SJCRH30 (cell line): ENCODE measurements at regions not wholly inside any gene's neighbourhood (a gene's known extent, or its start where the extent isn't known, plus 50 kb on each side); places are given as distances from the start of the nearest gene placed in this dataset.
A peak's percentile ranks its signal among the peaks of the same experiment; 100 is the strongest.
"Not testable (repeated sequence)": the region's sequence is repeated elsewhere in the genome, so short reads cannot be mapped to it uniquely, and the experiment has no call there.

Experiments used
- DNase-seq, 2 experiments: peaks; one replicate each; pipeline ENCODE4 v3.0.0-alpha.2; 2015 to 2020
- H3K27ac ChIP-seq: fragments of 250-450 bp; sonication (Bioruptor Pico); 2 replicates; pipeline ENCODE4 v1.5.1; 2020; ENCODE audit warnings: mild to moderate bottlenecking, moderate library complexity
- H3K27me3 ChIP-seq: fragments of 250-450 bp; sonication (Bioruptor Pico); 2 replicates; pipeline ENCODE4 v1.5.1; 2020; ENCODE audit warnings: mild to moderate bottlenecking, moderate library complexity
- H3K36me3 ChIP-seq: fragments of 250-450 bp; sonication (Bioruptor Pico); 2 replicates; pipeline ENCODE4 v1.5.1; 2020; ENCODE audit warnings: mild to moderate bottlenecking, moderate library complexity
- H3K4me1 ChIP-seq: fragments of 250-450 bp; sonication (Bioruptor Pico); 2 replicates; pipeline ENCODE4 v1.5.1; 2020; ENCODE audit warnings: mild to moderate bottlenecking, moderate library complexity
- H3K4me3 ChIP-seq: fragments of 250-450 bp; sonication (Bioruptor Pico); 2 replicates; pipeline ENCODE4 v1.5.1; 2020; ENCODE audit warnings: mild to moderate bottlenecking, moderate library complexity
- H3K9me3 ChIP-seq: fragments of 250-450 bp; sonication (Bioruptor Pico); replicated peaks from 2 replicates; pipeline ENCODE4 v1.5.1; 2020; ENCODE audit warnings: mild to moderate bottlenecking, moderate library complexity

DNA sequence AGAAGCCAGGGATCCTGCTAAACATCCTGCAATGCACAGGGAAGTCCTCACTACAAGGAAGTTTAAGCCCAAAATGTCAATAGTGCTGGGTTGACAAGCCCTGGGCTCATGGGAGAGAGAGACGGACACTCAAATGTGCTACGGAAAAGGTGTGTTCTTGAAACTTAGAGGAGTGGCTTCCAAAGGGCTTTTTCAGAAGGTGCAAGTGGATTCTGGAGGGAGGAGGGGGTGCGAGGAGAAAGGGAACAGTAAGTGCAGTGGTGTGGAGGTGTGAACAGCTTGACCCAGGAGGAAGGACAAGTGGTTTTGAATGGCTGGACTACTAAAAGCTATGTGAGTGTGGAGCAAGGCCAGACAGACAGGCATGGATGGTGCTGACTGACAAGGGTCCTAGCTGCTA, 50.4 kb upstream of the CECR2 start:
- Histone ChIP-seq H3K27me3 (0 out of 2 replicates have a peak, but pooled peaks cover 3% of the 10 kb centered on the region), H3K9me3 (no peaks in the 10 kb centered on the region), H3K27ac (no peak overlapping the region), H3K36me3 (no peaks in the 10 kb centered on the region), H3K4me3 (no peak overlapping the region), H3K4me1 (no peaks in the 10 kb centered on the region)
- no peak for DNase-seq

DNA sequence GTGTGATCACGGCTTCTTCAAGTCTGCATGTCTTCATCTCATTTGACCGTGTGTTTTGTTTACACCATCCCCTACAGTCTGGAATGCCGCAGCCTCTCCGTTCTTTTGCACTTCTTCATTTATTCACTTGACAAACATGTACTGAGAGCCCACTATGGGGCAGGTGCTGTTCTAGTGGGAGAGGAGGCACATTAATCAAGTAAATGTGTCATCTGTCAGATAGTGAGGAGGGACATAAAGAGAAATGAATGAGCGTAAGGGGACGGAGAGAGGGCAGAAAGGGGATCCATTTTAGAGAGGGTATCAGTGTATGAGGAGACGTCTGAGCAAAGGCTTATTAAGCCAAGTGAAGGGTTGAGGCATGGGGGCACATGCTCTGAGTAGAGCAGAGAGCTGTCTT, 54.0 kb upstream of the CECR2 start:
- H3K27me3 ChIP-seq: peaks cover 3% of the 10 kb centered on the region; the same call in 1 of the 2 replicates
- no peaks in the 10 kb centered on the region for H3K36me3 ChIP-seq

DNA sequence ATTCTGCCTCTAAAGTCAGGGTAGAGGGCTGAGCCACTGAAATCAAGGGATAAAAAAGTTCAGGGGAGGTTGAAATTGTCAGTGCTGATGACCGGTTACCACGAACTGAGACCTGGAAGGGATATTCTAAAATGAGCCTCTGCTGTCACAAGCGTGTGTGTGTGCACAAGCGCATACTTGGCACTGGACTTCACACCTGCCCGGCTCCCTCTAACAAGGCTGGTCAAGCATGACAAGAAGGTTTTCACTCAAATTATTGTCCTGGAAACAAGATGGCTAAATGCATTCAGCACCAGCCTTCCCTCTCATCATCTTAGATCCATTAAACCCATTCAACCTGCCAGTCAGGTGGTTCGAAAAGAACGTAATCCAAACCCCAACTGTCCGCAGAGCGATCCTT, 54.8 kb upstream of the CECR2 start:
- Histone ChIP-seq H3K9me3 (no peaks in the 10 kb centered on the region), H3K4me3 (no peak overlapping the region), H3K27ac (no peak overlapping the region), H3K4me1 (no peaks in the 10 kb centered on the region), H3K36me3 (no peaks in the 10 kb centered on the region), H3K27me3 (peaks cover 3% of the 10 kb centered on the region; the same call in 1 of the 2 replicates)
- no peak for DNase-seq

More for the DNA sequence above, 54.0 kb upstream of the CECR2 start:
- no peak overlapping the region for H3K4me3 ChIP-seq
- H3K27ac ChIP-seq: no peak overlapping the region
- H3K9me3 ChIP-seq: no peaks in the 10 kb centered on the region
- no peak for DNase-seq
- no peaks in the 10 kb centered on the region for H3K4me1 ChIP-seq

DNA sequence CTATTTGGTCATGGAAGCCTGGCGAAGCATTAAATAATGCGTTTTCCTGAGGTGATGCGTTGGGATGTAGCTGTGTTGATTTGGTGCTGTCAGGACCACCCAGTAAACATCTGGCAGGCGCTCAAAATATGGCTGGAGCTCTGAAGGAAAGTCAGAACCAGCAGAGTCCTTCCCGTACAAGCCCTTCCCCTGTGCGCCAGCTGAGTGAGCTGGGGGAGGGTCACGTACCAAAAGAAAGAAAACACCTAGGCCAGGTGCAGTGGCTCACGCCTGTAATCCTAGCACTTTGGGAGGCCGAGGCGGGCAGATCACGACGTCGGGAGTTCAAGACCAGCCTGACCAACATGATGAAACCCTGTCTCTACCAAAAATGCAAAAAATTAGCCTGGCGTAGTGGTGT, 55.6 kb upstream of the CECR2 start:
- H3K9me3 ChIP-seq: no peaks in the 10 kb centered on the region
- no peak overlapping the region for H3K27ac ChIP-seq
- no peak for DNase-seq
- H3K36me3 ChIP-seq: no peaks in the 10 kb centered on the region
- H3K4me3 ChIP-seq: no peak overlapping the region
- H3K4me1 ChIP-seq: no peaks in the 10 kb centered on the region
- peaks cover 3% of the 10 kb centered on the region; the same call in 1 of the 2 replicates for H3K27me3 ChIP-seq

DNA sequence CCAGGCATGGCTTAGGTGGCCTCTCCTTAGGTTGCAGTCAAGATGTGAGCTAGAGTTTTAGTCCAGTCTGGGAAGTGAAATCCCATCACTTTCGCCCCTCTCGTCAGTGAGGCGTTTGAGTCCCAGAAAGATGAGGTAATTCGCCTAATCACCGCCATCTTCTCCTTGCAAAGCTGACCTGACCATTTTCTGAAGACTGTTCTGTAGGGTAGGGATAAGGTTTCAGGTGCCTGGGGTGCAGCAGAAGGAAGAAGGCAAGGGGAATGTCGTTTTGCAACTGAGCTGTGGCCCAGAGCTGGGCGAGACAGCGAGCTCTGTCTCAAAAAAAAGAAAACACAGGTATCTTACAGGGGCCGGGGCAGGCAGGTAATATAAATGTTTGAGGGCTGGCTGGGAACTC, 61.7 kb upstream of the CECR2 start:
- Histone ChIP-seq H3K27me3 (no peaks in the 10 kb centered on the region), H3K36me3 (no peaks in the 10 kb centered on the region), H3K27ac (no peak overlapping the region), H3K4me1 (no peaks in the 10 kb centered on the region), H3K4me3 (no peak overlapping the region), H3K9me3 (no peaks in the 10 kb centered on the region)
- no peak for DNase-seq

DNA sequence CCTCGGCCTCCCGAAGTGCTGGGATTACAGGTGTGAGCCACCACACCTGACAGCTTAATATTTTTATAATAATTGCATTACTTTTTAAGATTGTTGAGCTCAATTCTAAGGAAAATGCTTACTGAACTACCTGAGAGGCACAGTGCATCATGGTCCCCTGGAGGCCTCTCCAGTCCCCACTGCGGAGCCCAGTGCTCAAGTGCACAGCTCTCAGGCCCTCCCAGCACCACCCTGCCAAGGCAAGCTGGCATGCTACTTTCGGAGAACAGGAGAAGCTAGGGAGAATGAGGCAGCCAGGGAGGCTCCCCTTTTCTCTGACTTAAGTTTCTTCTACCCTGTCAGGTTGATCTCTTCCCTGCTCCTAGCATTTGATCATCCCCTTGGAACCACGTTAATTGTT, 64.2 kb upstream of the CECR2 start:
- Histone ChIP-seq H3K4me1 (no peaks in the 10 kb centered on the region), H3K36me3 (no peaks in the 10 kb centered on the region), H3K27me3 (no peaks in the 10 kb centered on the region), H3K4me3 (no peak overlapping the region), H3K9me3 (no peaks in the 10 kb centered on the region), H3K27ac (no peak overlapping the region)
- DNase-seq: no peak

DNA sequence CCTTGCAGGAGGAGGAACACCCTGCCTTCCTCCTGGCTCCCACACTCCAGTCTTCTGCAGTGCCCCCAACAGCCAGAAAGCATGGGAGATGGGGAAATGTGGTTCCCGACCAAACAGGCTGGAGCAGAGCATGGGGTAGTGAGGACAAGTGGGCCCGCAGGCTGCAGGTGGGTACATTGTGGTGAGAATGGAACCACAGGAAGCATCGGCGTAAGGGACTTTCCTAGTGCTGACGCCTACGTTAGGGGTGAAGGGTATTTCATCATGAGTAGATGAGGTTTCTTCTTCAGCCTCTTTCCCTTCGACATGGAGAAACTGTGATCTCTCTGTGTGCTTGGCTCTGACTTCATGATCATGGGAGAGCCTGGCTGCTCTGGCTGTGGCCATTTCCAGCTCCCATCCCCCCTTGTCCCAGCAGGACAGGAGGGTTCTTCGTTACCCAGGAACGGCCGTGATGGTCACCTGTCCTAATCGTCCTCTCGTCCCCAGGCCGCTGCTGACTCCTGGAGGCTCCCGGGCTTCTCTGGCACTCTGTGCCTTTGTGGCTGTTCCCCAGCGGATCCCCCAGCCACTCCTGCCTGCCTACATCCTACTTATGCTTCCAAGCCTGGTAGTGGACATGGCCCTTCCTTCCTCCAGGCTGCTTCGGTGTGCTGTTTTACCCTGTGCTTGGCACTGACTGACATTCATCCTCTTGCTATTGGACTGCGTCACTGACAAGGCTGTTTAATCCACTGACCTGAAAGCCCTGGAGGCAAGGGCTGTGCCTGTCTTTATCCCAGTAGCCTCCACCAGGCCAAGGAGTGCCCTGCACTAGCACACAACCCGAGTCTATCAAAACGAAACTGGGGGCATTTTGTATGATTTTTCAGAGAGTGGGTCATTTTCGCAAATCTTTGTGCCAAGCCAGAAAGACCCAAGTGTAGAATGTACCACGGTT, 65.2 kb upstream of the CECR2 start:
- Histone ChIP-seq H3K27ac (no peak overlapping the region), H3K27me3 (no peaks in the 10 kb centered on the region), H3K36me3 (no peaks in the 10 kb centered on the region), H3K9me3 (no peaks in the 10 kb centered on the region), H3K4me1 (no peaks in the 10 kb centered on the region), H3K4me3 (no peak overlapping the region)
- DNase-seq: no peak

DNA sequence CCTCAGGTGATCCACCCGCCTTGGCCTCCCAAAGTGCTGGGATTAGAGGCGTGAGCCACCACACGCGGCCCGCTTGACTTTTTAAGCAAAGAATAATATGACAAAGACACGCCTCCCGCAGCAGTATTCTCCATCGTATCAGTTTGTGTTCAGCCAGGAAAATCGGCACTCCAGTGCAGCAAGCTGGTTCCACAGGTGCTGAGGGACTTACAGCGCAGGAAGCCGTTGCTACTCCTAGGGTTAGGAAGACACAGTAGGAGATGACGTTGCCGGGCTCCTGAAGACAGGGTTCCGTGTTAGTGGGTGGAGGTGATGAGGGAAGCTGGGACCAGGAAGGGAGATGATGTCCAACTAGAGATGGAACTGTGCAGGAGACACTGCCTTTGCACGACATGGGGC, 65.8 kb upstream of the CECR2 start:
- H3K36me3 ChIP-seq: no peaks in the 10 kb centered on the region
- no peak overlapping the region for H3K4me3 ChIP-seq
- DNase-seq: no peak
- no peaks in the 10 kb centered on the region for H3K9me3 ChIP-seq
- no peaks in the 10 kb centered on the region for H3K27me3 ChIP-seq
- no peak overlapping the region for H3K27ac ChIP-seq
- H3K4me1 ChIP-seq: no peaks in the 10 kb centered on the region

DNA sequence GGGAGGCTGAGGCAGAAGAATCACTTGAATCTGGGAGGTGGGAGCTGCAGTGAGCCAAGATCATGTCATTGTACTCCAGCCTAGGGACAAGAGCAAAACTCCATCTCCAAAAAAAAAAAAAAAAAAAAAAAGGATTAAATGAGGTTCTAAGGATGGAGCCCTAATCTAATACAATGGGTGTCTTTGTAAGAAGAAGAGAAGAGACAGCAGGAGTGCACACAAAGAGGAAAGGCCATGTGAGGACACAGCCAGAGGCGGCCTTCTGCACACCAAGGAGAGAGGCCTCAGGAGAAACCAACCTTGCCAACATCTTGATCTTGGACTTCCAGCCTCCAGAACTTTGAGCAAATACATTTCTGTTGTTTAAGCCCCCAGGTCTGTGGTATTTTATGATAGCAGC, 66.6 kb upstream of the CECR2 start:
- Histone ChIP-seq H3K4me1 (no peaks in the 10 kb centered on the region), H3K9me3 (no peaks in the 10 kb centered on the region), H3K36me3 (no peaks in the 10 kb centered on the region), H3K27me3 (no peaks in the 10 kb centered on the region), H3K27ac (no peak overlapping the region), H3K4me3 (no peak overlapping the region)
- DNase-seq: peak in 1 of 2 experiments; percentile 42

DNA sequence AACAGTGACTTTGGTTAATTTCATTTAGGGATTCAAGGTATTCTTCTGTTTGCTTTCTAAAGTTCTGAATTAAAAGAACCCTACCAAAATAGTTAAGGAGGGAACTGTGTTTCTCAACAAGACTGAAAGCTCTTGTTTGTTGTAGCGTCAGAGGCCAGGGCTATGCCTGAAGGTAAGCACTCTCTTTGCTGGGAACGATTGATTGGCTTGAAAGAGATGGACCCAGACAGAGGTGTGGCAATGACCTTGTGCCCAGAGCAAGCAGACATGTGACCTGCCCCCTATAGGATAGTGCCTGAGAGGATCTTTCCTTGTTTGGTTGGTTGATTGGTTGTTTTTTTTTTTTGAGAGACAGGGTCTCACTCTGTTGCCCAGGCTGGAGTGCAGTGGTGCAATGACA, 68.3 kb upstream of the CECR2 start:
- Histone ChIP-seq H3K27me3 (no peaks in the 10 kb centered on the region), H3K4me3 (no peak overlapping the region), H3K36me3 (no peaks in the 10 kb centered on the region), H3K27ac (no peak overlapping the region), H3K4me1 (no peaks in the 10 kb centered on the region), H3K9me3 (no peaks in the 10 kb centered on the region)
- DNase-seq: no peak

DNA sequence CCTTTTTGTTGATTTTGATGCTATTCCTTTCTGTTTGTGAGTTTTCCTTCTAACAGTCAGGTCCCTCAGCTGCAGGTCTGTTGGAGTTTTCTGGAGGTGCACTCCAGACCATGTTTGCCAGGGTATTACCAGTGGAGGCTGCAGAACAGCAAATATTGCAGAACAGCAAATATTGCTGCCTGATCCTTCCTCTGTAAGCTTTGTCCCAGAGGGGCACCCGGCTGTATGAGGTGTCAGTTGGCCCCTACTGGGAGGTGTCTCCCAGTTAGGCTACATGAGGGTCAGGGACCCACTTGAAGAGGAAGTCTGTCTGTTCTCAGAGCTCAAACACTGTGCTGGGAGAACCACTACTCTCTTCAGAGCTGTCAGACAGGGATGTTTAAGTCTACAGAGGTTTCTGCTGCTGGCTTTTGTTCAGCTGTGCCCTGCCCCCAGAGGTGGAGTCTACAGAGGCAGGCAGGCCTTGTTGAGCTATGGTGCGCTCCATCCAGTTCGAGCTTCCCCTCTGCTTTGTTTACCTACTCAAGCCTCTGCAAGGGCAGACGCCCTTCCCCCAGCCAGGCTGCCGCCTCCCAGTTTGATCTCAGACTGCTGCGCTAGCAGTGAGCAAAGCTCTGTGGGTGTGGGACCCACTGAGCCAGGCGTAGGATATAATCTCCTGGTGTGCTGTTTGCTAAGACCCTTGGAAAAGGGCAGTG, 70.3 kb upstream of the CECR2 start:
- DNase-seq, H3K9me3 ChIP-seq, H3K4me1 ChIP-seq, H3K27me3 ChIP-seq, H3K4me3 ChIP-seq, H3K36me3 ChIP-seq, H3K27ac ChIP-seq: not testable (repeated sequence)

DNA sequence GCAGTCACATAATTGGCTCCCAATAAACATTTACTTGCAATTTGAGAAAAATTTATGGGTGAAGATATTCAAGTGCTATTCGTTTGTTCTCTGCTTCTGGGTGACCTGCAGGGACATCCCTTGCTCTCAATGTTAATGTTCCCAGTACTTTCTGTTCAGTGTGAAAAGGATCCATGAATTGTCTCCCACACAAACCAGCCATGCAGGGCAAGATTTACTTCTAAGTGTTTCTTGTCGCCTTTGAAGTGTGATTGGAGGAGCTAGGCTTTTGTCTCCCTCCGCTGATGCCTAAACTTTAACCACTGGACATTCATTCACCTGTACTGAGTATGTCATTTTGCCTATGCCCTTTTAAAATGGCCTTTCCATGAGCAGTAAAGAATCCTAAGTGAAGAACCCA, 66.4 kb upstream of the ADA2 start:
- Histone ChIP-seq H3K4me1 (no peaks in the 10 kb centered on the region), H3K27ac (no peak overlapping the region), H3K4me3 (no peak overlapping the region), H3K36me3 (no peaks in the 10 kb centered on the region), H3K27me3 (no peaks in the 10 kb centered on the region), H3K9me3 (no peaks in the 10 kb centered on the region)
- DNase-seq: peak in 1 of 2 experiments; percentile 0

DNA sequence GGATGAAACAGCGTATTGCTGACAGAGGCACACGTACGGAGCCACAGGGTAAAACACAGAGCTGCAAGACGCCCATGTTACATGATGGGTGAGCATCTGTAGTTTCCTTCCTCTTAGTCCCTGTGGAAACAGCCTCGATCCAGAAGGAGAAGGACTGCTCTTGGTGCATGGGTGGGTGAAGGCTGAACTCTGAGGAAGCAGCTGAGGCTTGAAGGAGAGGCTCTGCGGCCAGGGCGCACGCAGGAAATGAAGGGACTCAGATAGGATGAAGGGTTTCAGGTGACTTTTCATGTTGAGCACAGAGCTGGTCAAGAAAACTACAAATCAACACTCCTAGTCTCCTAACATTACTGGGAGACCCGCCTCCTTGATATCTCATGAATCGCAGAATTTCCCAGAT, 65.7 kb upstream of the ADA2 start:
- no peaks in the 10 kb centered on the region for H3K4me1 ChIP-seq
- no peaks in the 10 kb centered on the region for H3K9me3 ChIP-seq
- H3K27me3 ChIP-seq: no peaks in the 10 kb centered on the region
- peak in 1 of 2 experiments; percentile 0 for DNase-seq
- H3K4me3 ChIP-seq: no peak overlapping the region
- no peak overlapping the region for H3K27ac ChIP-seq
- no peaks in the 10 kb centered on the region for H3K36me3 ChIP-seq

DNA sequence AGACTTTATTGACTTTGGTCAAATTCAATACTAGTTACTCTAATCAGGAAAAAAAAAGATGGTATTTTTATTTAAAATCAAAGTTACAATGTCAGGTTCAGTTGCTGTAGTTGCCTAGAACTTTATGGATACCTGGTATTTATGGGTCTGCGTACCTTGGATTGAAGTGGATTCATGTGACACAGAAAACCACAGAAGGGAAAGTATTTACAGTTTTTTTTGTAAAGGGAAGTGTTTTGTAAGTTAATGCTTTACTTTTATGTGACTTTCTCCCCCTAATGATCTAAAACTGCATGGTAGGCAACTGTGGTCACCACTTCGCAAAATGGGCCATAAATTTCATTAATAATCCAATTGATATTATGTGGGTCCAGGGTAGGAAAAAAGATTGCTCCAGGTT, 65.2 kb upstream of the ADA2 start:
- Histone ChIP-seq H3K4me1 (no peaks in the 10 kb centered on the region), H3K27me3 (no peaks in the 10 kb centered on the region), H3K9me3 (no peaks in the 10 kb centered on the region), H3K27ac (no peak overlapping the region), H3K4me3 (no peak overlapping the region), H3K36me3 (no peaks in the 10 kb centered on the region)
- no peak for DNase-seq

DNA sequence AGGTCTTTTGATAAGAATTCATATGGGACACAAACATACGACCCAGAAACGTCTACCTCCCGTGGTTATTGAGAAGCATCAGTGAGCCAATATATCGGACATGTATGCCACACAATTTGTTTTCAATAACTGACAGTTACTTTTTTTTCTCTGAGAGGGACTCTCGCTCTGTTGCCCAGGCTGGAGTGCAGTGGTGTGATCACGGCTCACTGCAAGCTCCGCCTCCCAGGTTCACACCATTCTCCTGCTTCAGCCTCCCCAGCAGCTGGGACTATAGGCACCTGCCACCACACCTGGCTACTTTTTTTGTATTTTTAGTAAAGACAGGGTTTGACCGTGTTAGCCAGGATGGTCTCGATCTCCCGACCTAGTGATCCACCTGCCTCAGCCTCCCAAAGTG, 64.6 kb upstream of the ADA2 start:
- not testable (repeated sequence) for H3K36me3 ChIP-seq, H3K27me3 ChIP-seq, H3K27ac ChIP-seq, DNase-seq, H3K4me3 ChIP-seq, H3K9me3 ChIP-seq, H3K4me1 ChIP-seq
